NB4 (cell line): ENCODE measurements at regions not wholly inside any gene's neighbourhood (a gene's known extent, or its start where the extent isn't known, plus 50 kb on each side); places are given as distances from the start of the nearest gene placed in this dataset.

Experiments used
- CTCF ChIP-seq: IDR thresholded peaks from one replicate; pipeline ENCODE4 v1.5.1; 2012; ENCODE audit warnings: low read depth, low read length
- POLR2A ChIP-seq: IDR thresholded peaks from 2 replicates; pipeline ENCODE4 v1.6.1; 2011; ENCODE audit warnings: mild to moderate bottlenecking; ENCODE audit not compliant: insufficient read length; ENCODE audit errors: extremely low read depth

GRCh38 chr17:72403713-72404209 lies 282.9 kb downstream of the SOX9 start:
- no peak for TF ChIP-seq CTCF
- TF ChIP-seq POLR2A, result no peak
